CD4-positive, alpha-beta T cell treated with Interleukin-12 subunit alpha and Interleukin-12 subunit beta, for 1 hour (primary cell): ENCODE measurements at regions not wholly inside any gene's neighbourhood (a gene's known extent, or its start where the extent isn't known, plus 50 kb on each side); places are given as distances from the start of the nearest gene placed in this dataset.

ENCODE experiments used
- DNase-seq: peaks from one replicate; pipeline ENCODE4 v3.0.0-alpha.2; 2020

DNA sequence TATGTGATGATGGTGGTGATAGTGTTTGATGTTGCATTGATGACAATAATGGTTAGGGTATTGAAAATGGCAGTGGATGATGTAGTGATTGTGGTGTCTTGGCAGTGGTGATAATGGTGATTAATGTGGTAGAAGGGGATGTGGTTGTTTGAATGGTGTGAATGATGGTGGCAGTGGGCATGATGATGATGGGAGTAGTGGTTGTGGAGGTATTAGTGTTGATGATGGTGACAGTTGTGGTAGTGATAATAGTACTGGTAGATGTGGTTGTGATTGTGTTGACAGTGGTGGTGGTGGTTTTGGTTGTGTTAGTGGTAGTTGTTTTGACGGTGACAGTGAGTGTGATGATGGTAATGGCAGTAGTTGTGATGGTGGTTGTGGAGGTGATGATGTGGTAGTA is 1049.0 kb downstream of the VRK1 start:
- DNase-seq = peak; percentile 14

- DNase-seq = no peak
These were observed 1051.3 kb downstream of the VRK1 start for GRCh38 chr14:97848317-97848980.

- DNase-seq = no peak
These were observed 1053.3 kb downstream of the VRK1 start for GRCh38 chr14:97850466-97850865.

DNA sequence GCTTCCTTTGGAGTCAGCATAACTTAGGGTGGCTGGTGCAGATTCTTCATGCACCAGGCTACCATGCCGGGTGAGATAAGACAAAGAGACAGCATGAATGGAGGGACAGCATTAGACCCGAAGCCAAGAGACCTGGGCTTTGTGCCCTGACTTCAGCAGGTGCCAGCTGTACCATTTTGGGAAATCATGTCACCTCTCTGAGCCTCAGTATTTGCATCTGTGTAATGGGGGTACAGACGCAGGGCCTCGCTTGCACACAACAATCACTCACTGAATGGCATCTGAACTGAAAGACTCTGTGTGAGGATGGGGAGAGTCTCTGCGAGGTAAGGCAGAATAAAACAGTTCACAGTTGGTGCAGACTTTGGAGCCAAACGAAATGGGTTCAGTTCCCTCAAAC is 1053.7 kb downstream of the VRK1 start:
- no peak for DNase-seq

GRCh38 chr14:97851428-97851995 is 1054.3 kb downstream of the VRK1 start:
- no peak for DNase-seq

DNA sequence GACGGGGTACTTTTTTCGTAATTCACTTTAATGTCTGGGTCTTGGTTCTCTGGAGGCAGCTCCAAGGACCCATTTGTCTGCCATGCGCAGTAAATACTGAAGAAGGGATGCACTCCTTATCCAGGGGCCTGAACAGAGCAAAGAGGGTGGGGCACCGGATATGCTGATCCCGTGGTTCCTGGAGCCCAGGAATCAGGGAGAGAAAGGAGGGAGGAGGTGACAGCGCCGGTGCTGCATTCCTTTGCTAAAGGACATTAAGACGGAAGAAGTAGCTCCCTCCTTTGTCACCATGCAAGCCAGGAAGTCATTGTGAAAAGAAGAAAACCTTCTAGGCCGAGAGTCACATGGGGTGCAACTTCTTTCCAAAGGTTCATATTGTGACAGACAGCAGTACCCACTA is 1057.7 kb downstream of the VRK1 start:
- no peak for DNase-seq

DNA sequence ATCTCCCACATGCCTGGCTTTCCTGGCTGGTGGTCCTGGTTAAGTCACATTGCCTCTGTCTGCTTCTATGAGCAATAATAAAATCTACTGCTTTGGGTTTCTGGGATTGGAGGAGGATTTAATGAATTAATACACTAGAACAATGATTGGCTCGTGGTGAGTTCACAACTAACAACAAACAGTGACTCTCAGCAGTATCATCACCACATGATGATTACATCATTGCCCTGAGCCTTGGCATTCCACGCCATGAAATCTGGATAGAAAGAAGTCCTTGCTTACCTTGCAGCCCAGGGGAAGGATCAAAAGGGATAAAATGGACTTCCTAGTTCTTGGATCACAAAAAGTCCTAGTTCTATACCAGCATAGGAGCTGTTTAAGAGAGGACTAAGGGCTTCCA is 1069.0 kb downstream of the VRK1 start:
- no peak for DNase-seq

DNA sequence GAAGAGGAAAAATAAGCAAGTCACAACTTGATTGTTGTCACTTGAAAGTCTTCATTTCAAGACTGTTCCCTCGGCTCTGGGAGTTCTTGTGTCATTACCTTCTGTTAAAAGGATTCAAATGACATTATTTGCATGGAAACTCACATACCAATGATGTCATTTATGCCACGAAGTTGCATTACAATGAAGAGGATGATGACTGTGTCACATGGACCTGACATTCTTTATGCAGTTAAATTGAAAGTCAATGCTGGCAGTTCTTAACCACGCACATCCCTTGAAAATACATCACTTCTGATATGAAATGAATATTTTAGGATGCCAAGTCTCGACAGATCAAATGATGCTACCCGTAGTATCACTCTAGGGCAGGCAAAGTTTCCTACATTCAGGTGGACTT is 1069.5 kb downstream of the VRK1 start:
- DNase-seq = no peak

DNA sequence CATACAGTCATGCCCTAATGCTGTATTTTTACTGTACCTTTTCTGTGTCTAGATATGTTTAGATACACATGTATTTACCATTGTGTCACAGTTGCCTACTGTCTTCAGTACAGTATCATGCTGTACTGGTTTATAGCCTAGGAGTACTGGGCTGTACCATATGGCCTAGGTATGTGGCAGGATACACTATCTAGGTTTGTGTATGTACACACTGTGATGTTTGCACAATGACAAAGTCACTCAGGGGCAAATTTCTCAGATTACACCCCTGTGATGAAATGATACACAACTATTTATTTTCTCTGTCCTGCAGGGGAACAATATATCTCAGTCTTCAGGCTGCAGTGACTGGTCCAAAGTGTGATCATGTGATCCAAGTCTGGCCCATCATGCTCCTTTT is 1076.1 kb downstream of the VRK1 start:
- DNase-seq = no peak

DNA sequence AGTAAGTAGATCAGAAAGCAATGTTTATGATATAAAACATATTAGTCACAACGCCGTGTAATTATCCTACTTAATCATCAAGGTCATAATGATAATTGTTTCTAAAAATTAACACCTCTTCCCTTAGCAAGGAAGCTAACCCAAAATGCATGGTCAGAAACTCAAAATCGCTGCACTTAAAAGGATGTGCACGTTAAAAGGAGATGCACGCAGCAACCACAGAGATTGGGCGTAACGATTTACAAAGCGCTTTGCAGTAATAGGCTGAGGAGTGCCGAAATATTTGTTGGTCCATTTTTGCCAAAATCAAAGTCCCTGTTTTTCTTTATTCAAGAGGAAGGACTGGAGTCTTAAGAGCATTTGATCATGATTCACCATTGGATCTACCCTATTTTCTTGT is 1077.2 kb downstream of the VRK1 start:
- DNase-seq = peak; percentile 7

- no peak for DNase-seq
These were observed 1081.0 kb downstream of the VRK1 start for GRCh38 chr14:97878206-97878605.

- DNase-seq = peak; percentile 16
These were observed 1081.5 kb downstream of the VRK1 start for GRCh38 chr14:97878727-97879126.

DNA sequence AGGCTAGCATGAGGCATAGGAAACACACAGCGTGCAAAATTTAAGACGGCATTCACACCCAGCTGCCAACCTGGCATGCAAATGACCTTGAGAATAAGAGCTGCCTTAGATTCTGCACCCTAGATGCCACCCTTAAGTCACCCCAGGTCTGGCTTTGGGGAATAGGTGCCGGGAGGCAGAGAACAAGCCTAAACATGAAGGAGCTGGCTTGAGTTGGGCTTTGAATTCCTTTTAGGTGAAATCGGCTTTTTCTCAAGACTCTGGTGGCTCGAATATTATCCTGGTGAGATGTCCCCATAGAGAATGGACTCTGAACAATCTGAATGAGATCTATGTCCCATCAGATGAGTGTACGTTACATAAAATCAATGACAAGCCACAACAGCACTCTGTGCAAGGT is 1090.5 kb downstream of the VRK1 start:
- DNase-seq = no peak

DNA sequence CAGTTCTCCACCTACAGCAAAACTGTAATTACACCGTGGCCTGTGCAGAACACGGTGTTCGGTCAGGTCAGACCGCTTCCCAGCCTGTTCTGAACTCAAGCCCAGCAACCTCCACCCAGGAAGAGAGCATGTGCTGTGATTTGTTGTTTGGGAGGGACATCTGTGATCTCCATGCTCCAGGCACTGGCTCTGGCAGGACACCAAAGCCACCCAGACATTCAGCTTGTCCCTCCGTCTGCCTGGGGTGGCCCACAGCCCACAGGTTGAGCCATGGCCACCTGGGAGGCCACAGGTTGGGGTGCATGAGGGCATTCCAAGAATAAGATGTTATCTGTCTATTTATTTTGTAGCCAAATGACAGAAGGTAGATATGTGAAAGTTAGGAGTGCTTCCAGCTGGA is 1091.1 kb downstream of the VRK1 start:
- no peak for DNase-seq

- DNase-seq = no peak
These were observed 1094.3 kb downstream of the VRK1 start for GRCh38 chr14:97891515-97891914.

- no peak for DNase-seq
These were observed 1097.4 kb downstream of the VRK1 start for GRCh38 chr14:97894552-97894951.

- DNase-seq = no peak
These were observed 1103.1 kb downstream of the VRK1 start for GRCh38 chr14:97900196-97900854.

DNA sequence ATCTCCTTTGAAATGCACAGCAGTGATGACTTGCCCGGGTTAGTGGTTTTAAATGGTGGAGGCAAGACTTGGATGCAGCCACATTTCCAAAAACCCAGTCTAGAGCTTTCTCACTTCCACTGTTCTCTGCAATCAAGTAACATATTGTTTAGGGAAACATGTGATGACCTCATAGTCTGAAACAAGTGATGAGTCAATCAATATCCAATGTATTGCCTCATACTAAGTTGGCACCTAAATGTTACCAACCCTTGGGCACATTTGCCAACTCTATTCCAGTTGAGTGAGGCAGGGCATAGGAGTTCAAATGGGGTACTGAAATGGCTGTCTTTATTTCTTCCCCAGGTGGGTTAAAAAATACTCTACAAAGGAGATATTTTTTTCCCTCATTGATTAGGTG is 1105.4 kb downstream of the VRK1 start:
- DNase-seq = no peak

DNA sequence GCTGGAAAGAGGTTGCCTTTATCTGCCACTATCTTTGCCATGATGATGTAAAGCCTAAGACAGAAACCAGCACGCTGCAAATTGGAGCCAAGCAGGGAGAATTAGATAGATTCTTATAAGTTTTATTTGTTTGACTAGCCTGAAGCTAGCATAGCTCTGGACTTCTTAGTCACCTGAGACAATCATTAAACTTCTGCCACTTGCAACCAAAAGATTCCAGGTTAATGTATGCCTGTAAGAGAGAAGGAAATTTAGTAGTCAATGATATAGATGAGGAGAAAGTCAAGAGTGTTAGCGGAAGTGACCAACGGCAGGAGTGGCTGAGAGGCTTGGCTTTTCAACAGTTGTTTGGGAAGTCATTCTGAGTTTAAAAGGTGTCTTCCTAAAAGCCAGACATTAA is 1106.6 kb downstream of the VRK1 start:
- no peak for DNase-seq

- DNase-seq = no peak
These were observed 1115.0 kb downstream of the VRK1 start for GRCh38 chr14:97912217-97912616.

DNA sequence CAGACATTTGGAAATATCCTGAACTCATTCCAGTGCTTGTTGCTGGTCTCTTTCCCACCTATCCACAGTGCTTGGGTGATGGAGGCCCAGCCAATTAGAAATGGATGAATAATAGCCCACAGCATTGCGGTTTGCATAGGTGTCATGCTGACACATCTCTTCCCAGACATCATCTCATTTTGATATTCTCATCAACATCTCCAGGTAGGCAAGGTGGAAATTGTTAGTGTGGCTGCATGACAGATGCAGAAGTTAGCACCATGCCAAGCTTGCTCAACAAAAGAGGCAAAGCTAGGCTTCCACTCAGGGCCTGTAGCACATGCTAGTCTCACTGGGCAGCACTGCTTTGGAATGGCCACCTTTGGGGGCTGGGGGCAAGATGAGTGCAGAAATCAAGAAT is 1118.9 kb downstream of the VRK1 start:
- DNase-seq = no peak

DNA sequence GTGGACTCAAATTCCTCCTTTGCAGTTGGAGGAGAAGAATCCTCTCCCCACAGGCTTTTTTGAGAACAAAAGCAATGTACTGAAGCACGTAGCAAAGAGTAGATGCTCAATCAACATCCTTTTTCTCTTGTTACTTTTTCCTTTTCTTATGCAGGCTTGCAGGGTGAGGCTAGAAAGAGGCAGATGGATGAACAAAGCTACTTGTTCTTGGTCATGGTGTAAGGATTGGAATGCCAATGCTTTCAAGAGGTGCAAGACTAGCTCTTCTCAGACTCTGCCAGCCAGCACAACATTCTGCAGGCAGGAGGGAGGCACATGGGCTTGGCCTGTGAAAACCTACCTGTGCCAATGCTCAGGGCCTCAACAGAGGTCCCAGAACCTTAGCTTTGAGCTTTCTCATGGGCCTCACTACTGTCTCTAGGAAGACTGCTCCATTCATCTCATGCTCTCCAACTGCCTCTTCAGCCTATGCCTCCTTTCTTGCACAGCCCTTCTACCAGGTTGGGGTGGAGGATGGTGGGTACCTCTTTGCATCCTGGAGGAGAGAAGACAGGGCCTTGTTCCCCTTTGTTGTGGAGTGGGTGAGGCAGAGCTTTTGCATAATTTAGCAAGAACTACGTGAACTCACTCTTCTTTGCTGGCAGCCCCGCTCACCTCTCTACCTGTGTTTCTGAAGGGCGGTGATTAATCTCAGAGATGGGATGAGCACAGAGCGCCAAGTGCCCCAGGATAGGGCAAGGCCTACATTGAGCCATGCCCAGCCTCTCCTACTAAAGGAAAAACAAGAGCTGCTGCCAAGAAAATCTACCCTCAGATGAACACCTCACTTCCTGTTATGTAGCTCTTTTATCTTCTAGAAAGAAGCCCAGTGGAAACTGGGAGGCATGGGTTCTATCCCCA is 1119.7 kb downstream of the VRK1 start:
- no peak for DNase-seq

DNA sequence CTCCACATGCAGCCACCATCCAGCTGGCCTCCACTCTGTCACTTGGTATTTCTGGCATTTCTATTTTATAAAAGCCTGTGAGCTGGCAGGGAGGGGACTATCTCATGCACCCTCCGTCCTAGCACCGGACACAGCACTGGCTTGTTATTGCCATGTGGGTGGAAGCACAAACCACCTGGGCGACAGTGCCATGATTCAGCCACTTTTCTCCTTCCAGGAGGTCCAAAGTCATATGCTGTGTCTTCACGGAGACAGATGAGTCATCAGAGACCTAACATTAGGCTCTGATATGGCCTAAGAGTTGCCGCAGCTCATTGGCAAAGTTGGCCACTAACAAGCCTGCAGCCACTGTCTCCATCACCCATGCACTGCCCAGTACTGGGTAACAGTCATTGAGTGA is 1123.0 kb downstream of the VRK1 start:
- no peak for DNase-seq

GRCh38 chr14:97921296-97921695 is 1124.1 kb downstream of the VRK1 start:
- DNase-seq = no peak
